GM13977 (cell line): ENCODE measurements at regions not wholly inside any gene's neighbourhood (a gene's known extent, or its start where the extent isn't known, plus 50 kb on each side); places are given as distances from the start of the nearest gene placed in this dataset.

Experiments
- DNase-seq: peaks from one replicate; pipeline ENCODE4 v3.0.0; 2012; ENCODE audit warnings: low spot score
- CTCF ChIP-seq: IDR thresholded peaks from 2 replicates; pipeline ENCODE4 v1.5.1; 2012; ENCODE audit warnings: mild to moderate bottlenecking, control low read depth; ENCODE audit not compliant: insufficient read depth; ENCODE audit errors: extremely low read depth, missing control alignments
- in situ Hi-C: fragments of 300-500 bp; cut with MboI; formaldehyde crosslinking; loops from one replicate; pipeline ENCODE4 v1.12.0; 2022; ENCODE audit warnings: low sequenced_read_pairs, low pct_unique_long_range_greater_than_20kb, mixed read lengths, inconsistent platforms; ENCODE audit not compliant: unreplicated experiment

- TF ChIP-seq CTCF: no peak
- no peak for DNase-seq
- in situ Hi-C loops: no loop called here
Measured at GRCh38 chr7:46247664-46248063, 326.6 kb upstream of the IGFBP3 start.

DNA sequence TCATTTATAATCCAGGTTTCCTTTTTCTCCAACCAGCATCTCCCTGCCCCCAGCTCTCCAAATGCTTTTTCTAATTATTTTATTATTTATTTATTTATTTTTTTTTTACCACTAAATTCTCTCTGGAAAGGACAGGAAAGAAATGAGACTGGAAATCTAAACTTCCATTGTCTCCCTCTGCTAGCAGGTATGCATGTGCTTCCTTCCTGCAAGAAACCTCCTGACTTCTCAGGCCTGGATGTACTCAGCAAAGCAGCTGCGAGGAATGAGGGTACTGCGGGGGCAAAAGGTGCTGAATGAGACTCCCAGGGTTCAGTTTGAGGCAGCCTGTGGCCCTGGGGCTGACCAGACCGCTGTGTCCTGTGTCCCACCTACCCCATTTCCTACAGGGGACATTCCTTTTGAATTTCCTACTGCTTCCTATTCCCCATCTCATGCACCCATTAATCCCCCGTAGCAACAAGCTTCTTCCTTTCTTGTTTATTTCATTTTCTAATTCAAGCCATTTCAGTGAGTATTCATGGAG lies 324.6 kb upstream of the IGFBP3 start:
- in situ Hi-C loops: no loop called here
- no peak for TF ChIP-seq CTCF
- DNase-seq: no peak

DNA sequence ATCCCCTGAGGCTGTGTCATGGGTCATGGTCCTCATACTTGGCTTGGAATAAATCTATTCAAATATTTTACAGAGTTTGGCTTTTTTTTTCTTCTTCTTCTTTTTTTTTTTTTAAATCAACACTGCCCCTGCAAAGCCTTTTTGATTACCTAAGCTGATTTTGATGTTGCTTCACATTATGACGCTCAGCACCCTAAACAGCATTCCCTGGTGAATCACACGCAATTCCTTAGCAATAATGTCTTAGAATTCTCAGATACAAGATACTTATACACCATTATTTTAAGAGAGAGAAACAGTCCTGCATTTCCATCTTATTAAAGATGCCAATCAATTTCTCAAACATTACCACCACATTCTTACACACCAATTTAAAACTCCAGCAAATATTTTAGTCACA lies 323.7 kb upstream of the IGFBP3 start:
- TF ChIP-seq CTCF: no peak
- in situ Hi-C loops: no loop called here

GRCh38 chr7:46243406-46243805 lies 322.3 kb upstream of the IGFBP3 start:
- no peak for TF ChIP-seq CTCF
- DNase-seq: no peak
- in situ Hi-C loops: no loop called here

More for the DNA sequence above, 323.7 kb upstream of the IGFBP3 start:
- DNase-seq: no peak

GRCh38 chr7:46239846-46240245 lies 318.8 kb upstream of the IGFBP3 start:
- no peak for DNase-seq
- in situ Hi-C loops: no loop called here
- TF ChIP-seq CTCF: no peak

- DNase-seq: no peak
- in situ Hi-C loops: no loop called here
- TF ChIP-seq CTCF: no peak
Measured at GRCh38 chr7:46237466-46237865, 316.4 kb upstream of the IGFBP3 start.
